Left colon (tissue), 2 donors: ENCODE measurements at regions not wholly inside any gene's neighbourhood (a gene's known extent, or its start where the extent isn't known, plus 50 kb on each side); places are given as distances from the start of the nearest gene placed in this dataset.
"Not testable (repeated sequence)": the region's sequence is repeated elsewhere in the genome, so short reads cannot be mapped to it uniquely, and the experiment has no call there.

ENCODE experiments used
- ATAC-seq: fragments of 200-7000 bp; cut with Tn5 transposase; one replicate; pipeline ENCODE4 v1.9.1; 2020; ENCODE audit warnings: mild to moderate bottlenecking, moderate library complexity
- DNase-seq, 2 donors: peaks; one replicate each; pipeline ENCODE4 v3.0.0-alpha.2; 2020
- intact Hi-C, 2 donors: fragments of 100-400 bp; cut with DNase I in 1 of 2; cut with micrococcal nuclease in 1 of 2; formaldehyde crosslinking; loops; one replicate each; pipeline versions ENCODE4 v1.11.2 to v1.14.0; 2022; cut with DNase I, micrococcal nuclease
- donor health status: DM: no; HTN: no; CAD: no.
- donor health status: DM: yes; HTN: yes; CAD: no.

GRCh38 chr5:106637275-106637674 is 1033.5 kb downstream of the EFNA5 start:
- intact Hi-C loops = no loop called here
- ATAC-seq (no peak), DNase-seq (no peak)

DNA sequence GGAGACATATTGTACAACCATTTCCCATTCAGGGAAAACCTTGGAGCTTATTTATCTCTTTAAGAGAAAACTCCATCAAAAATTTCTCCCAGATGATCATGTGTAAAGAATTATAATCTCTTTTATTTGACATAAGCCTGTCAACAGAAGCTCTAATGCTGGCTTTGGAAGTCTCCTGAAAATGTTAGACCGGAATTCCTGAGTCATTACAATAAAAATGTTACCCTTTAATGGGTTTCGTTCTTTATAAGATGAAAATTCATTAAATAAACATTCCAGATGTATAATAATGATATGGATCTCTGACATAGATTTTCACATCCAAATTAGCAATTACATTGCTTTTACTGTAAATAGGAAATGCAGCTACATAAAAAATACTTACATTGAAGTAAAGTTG is 1036.4 kb downstream of the EFNA5 start:
- intact Hi-C loops = no loop called here
- DNase-seq = no peak
- no peak for ATAC-seq

DNA sequence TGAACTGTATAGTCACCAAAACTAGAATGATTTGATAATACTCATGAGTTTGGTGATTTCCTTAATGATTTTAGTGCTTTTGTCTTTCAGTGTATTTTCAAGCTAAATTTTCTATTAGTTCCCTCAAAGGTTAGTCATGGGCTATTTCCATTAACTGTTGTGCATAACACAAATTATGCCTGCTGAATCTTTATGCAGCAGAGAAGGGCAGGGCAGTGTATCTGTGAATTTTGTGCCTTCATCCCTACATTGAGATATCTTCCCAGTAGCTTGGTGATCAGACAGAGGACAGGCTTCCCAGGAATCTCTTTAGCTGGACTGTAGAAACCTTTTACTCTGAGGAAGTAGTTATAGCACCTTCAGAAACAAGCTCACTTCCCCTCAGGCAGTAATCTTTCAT is 1036.9 kb downstream of the EFNA5 start:
- intact Hi-C loops = no loop called here
- ATAC-seq (no peak), DNase-seq (no peak)

DNA sequence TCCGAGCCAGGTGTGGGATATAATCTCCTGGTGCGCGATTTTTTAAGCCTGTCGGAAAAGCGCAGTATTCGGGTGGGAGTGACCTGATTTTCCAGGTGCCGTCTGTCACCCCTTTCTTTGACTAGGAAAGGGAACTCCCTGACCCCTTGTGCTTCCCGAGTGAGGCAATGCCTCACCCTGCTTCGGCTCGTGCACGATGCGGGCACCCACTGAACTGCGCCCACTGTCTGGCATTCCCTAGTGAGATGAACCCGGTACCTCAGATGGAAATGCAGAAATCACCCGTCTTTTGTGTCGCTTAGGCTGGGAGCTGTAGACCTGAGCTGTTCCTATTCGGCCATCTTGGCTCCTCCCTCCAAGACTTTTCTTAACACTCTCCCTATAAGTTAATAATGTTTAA is 1042.3 kb downstream of the EFNA5 start:
- not testable (repeated sequence) for DNase-seq

GRCh38 chr5:106610041-106610440 is 1060.7 kb downstream of the EFNA5 start:
- intact Hi-C loops = no loop called here
- DNase-seq = no peak
- ATAC-seq = no peak

More for the DNA sequence above, 1042.3 kb downstream of the EFNA5 start:
- ATAC-seq, intact Hi-C loops: not testable (repeated sequence)

DNA sequence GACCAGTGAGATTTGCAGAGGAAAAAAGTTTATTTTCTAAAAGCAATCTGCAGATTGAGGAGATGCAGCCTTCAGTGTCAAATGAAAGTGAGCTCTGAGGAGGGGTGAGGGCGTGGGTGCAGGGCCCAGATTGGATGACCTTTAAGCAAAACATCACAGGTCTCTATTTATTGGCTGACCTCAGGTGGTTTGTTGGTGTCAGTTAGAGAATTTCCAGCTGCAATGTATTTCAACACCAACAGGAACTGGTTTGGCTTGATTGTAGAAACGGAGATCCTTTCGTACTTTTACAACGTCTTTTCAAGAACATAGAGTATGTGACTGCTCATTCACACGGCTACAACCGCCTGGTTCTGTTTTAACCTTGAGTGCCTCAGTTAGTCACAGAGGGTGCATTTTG is 1069.1 kb downstream of the EFNA5 start:
- DNase-seq (no peak), ATAC-seq (no peak)
- intact Hi-C loops = no loop called here

GRCh38 chr5:106600803-106601202 is 1069.9 kb downstream of the EFNA5 start:
- ATAC-seq (no peak), DNase-seq (no peak)
- intact Hi-C loops = no loop called here

- DNase-seq (no peak), ATAC-seq (no peak)
- intact Hi-C loops = no loop called here
Observed at GRCh38 chr5:106595864-106596263, 1074.9 kb downstream of the EFNA5 start.

GRCh38 chr5:106584268-106584667 is 1086.5 kb downstream of the EFNA5 start:
- ATAC-seq (no peak), DNase-seq (no peak)
- intact Hi-C loops = no loop called here

GRCh38 chr5:106578736-106579135 is 1092.0 kb downstream of the EFNA5 start:
- DNase-seq (no peak), ATAC-seq (no peak)
- intact Hi-C loops = no loop called here

DNA sequence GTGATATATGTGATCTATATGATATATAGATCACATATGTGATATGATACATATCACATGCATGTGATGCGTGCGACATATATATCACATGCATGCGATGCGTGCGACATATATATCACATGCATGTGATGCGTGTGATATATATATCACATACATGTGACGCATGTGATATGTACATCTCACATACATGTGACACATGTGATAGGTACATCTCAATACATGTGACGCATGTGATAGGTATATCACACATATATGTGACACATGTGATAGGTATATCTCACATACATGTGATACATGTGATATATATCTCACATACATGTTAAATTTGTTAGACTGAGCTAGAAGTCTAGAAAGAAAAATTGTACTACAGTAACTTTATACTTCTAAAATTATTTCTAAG is 1095.9 kb downstream of the EFNA5 start:
- ATAC-seq (no peak), DNase-seq (no peak)
- intact Hi-C loops = no loop called here

GRCh38 chr5:106566031-106566430 is 1104.7 kb downstream of the EFNA5 start:
- intact Hi-C loops = no loop called here
- DNase-seq (no peak), ATAC-seq (no peak)

GRCh38 chr5:106545325-106545724 is 1125.4 kb downstream of the EFNA5 start:
- DNase-seq (no peak), ATAC-seq (no peak)
- intact Hi-C loops = no loop called here

- DNase-seq (no peak), ATAC-seq (no peak)
- intact Hi-C loops = no loop called here
Observed at GRCh38 chr5:106543330-106543729, 1127.4 kb downstream of the EFNA5 start.

GRCh38 chr5:106530150-106530549 is 1140.6 kb downstream of the EFNA5 start:
- ATAC-seq = no peak
- intact Hi-C loops = no loop called here
- no peak for DNase-seq

- intact Hi-C loops = no loop called here
- no peak for DNase-seq
Observed at GRCh38 chr5:106525438-106525837, 1145.3 kb downstream of the EFNA5 start.

DNA sequence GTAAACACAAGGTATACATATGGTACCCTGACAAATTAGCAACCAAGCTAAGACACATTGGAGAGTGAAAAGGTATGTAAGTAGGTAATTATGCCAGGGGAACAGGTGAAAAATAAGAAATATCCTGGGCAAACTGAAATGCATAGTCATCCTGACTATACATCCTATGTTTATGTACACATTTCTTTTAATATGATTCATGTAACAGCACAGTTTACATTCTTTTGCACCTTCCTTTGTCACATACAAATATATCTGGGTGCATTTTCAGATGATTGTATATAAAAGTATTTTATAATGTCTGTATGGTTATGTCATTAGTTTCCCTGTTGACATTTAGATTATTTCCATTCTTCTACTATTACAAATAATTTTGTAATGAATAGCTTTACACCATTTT is 1146.9 kb downstream of the EFNA5 start:
- DNase-seq = no peak
- no peak for ATAC-seq
- intact Hi-C loops = no loop called here

More at GRCh38 chr5:106525438-106525837, 1145.3 kb downstream of the EFNA5 start:
- no peak for ATAC-seq

DNA sequence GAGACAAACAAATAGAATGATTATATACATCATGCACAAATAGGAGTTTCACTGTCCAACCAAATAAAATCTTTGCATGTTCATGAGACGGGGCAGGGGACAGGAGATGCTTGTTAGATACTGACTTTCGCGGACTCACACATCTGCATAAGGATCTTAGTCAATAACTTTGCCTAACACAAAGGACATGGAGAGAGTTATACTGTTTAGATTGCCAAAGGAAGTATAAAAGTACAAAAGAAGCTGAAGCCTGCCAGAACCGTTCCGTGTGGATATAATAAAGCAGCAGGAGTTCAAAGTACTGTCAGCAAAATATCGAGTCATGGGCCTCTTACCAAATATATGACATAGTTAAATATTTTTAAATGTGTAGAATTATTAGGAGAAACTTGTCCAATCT is 1148.4 kb downstream of the EFNA5 start:
- no peak for ATAC-seq
- intact Hi-C loops = no loop called here
- DNase-seq = no peak

DNA sequence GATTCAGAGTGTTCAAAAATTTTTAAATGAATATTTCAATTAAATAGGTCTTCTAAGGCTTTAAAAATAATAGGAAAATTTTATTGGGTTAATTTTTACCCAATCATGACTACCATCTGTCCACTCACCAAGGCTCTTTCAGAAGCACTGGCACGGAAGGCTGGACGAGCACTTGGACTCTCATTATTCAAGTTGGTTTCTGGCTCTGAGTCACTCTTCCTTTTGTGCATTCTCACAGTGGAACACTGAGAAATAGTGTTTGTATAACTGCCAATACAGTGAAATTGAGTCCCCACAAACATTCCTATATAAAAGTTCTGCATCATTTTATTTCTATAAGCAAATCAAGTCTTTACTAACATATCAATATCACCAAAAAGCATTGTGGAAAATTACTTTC is 1149.0 kb downstream of the EFNA5 start:
- intact Hi-C loops = no loop called here
- no peak for DNase-seq
- no peak for ATAC-seq

- DNase-seq = no peak
- intact Hi-C loops = no loop called here
- ATAC-seq = no peak
Observed at GRCh38 chr5:106510321-106510720, 1160.4 kb downstream of the EFNA5 start.

DNA sequence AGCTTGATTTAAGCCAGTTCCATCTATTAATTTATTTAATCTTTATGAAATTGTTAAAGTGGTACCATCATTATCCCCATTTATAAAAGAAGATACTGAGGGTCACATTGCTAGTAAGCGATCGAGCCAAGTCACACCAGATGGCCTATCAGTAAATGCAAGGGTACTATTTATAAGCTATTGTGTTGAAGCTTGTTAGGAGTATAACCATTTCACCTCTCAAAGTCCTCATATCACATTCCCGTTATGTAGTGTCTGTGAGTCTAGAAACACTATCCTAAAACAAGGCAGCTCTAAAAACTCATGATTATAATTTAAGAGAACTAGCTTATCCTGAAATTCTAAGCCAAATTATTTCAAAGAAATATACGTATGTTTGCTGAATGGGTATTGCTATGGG is 1161.8 kb downstream of the EFNA5 start:
- DNase-seq (no peak), ATAC-seq (no peak)
- intact Hi-C loops = no loop called here

DNA sequence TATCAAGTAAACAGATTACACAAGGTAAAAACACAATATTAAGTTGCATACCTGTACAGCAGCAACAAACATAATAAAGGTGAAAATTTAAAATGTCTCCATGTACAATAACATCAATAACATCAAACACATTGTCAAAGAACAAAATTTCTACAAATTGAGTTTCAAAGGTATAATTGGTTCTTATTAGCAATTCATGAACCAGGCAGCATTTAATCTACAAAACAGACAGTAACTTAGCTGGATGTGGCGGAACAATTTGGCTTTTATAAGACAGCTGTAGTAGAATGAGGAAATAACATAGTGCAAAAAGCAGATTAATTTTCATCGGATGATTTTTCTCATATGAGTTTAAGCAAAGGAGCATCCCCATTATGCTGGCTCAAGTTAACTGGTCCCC is 1176.8 kb downstream of the EFNA5 start:
- DNase-seq = no peak
- intact Hi-C loops = no loop called here
- ATAC-seq = no peak
